HPDE6-E6E7 (cell line): ENCODE measurements at regions not wholly inside any gene's neighbourhood (a gene's known extent, or its start where the extent isn't known, plus 50 kb on each side); places are given as distances from the start of the nearest gene placed in this dataset.

ENCODE experiments used
- DNase-seq: peaks from one replicate; pipeline ENCODE4 v3.0.0; 2011; ENCODE audit warnings: missing footprints; ENCODE audit errors: extremely low spot score

DNA sequence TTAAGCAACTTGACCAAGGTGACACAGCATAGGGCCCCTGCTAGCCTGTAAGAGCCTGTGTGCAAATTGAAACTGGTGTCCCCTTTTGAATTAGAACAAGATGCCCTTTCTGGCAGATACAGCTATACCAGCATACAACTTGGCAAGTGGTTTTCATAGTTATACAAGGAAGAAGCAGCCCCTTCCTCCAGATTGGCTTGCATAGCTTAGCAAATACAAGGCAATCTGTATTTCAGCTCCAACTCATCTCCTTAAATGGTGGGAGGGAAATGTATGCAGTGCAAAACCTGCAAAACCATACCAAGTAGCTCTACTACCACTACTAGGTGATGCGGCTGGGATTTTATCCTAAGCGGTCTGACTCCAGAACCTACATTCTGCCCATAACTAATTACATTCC is 427.1 kb downstream of the HAPSTR1 start:
- no peak for DNase-seq

DNA sequence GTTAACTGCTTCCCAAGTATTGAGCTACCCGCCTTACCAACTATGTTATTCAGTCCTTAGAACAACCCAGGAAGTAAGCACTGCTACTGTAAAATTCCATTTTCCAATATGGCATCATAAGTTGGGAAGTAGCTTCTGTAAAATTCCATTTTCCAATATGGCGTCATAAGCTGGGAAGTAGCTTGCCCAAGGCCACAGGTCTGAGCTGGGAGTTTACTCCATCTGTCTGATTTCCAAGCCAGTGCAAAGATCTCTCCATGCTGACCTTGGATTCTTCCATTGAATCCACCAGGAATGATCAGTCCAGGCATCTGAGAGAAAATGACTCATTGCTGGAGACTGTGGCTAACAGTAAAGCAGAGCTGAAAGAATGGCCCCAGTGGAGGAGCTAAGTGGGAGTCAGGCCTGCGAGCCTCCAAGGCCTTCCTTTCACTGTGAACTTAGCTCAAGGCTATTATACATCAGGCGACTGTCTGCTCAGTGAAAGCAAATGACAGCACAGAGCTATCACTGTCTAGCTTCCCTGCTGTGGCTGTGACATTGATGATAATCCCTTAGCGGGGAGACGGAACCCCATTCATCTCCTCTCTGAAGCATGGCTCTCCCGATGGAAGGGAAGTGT is 430.4 kb downstream of the HAPSTR1 start:
- no peak for DNase-seq

DNA sequence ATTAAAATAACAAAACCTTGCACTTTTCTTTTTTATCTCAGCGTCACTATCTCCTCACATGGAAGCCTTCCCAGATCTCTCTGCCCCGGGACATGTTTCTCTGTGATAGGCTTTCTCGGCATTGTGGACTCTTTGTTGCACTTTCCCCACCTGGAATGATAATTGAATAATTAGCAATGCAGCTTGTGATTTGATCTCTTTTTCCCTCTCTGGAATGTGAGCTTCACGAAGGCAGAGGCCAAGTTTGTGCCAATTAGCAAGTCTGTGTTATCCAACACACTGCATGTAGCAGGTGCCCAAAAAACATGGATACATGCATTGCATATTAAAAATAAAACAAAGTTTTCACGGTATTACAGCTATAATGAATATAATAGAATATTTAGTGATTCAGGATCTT is 431.2 kb downstream of the HAPSTR1 start:
- no peak for DNase-seq

DNA sequence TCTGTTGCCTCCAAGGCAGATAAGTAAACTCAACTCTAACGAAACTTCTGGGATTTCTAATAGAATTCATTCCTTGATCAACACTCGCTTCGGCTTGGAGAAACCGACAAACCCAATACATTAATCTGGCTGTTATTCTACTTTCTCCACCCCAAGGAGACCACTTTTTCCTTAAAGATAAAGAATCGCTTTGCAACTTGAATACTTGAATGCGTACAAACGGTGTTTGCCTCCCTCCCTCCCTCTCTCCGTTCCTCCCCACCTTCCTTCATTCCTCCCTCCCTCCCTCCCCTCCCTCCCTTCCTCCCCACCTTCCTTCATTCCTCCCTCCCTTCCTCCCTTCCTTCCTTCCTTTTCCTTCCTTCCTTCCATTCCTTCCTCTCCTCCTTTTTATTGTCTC is 432.6 kb downstream of the HAPSTR1 start:
- DNase-seq, result no peak

DNA sequence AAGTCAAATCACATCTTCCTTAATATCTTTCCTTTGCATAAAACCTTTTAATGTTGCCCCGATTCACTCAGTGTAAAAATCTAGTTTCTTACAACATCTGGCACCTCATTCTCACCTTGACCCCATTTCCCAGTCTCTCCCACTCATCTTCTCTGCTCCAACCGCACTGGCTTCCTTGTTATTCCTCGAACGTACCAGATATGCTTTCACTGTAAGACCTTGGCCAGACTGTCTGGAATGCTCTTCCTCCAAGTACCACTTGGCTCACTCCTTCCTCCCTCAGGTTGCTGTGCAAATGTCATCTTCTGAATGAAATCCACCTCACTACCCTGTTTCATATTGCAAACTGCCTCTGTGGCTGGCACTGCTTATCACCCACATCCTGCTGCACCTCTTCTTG is 433.6 kb downstream of the HAPSTR1 start:
- no peak for DNase-seq

DNA sequence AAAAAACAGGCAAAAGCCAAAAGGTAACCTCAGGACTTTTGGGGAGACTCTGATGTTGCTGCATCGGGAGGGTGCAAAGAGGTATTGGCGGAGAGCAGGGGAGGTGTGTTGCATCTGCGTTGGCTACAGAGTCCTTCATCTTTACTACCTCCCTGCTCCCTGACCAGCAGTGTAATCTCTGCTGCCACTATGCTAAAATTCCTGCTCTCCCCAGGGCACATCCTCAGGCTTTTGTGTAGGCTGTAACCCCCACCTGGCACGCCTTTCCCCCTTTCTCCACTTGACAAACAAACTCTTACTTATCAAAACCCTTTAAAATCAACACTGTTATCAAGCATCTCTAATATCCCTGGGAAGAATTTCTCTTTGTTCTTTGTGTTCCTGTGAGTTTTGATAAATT is 435.3 kb downstream of the HAPSTR1 start:
- no peak for DNase-seq

DNA sequence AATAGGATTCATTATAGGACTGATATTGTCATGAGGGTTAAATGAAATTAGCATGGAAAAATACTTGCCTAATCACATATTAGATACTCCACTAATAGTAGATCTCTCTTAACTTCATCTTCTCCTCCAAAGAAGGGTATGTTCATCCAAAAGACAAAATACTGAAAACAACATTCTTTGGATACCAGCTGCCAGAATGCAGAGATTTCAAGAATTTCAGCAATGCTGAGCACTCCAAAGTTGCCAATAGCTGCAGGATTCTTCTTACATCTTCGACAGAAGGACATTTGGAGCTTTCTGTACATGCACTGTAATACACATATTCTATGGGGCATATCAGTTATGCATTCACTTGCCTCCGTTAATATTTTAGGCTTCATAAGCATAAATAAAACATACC is 436.5 kb downstream of the HAPSTR1 start:
- no peak for DNase-seq

DNA sequence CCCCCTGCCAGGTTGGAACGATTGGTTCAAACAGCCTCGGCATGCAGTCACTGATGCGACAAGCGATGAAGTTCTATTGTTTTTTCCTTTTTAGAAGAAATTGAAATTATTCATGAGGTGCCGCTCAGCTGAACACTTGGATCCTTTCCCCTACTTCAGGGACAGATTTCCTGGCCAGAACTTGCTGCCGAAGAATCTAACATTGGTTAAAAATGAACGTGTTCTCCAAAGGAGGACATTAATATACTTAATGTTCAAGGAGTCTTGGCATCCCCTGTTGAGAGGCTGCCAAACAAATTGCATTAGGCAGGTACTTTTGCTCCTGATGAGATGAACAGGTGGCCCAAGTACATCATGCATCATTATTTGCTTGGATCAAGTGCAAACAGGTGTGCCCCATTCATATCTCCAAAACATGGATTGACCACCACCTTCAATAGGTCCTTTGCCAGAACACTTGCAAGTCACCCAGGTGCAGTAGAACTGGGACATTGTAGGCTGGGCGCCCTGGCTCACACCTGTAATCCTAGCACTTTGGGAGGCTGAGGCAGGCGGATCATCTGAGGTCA is 437.2 kb downstream of the HAPSTR1 start:
- DNase-seq, result no peak

DNA sequence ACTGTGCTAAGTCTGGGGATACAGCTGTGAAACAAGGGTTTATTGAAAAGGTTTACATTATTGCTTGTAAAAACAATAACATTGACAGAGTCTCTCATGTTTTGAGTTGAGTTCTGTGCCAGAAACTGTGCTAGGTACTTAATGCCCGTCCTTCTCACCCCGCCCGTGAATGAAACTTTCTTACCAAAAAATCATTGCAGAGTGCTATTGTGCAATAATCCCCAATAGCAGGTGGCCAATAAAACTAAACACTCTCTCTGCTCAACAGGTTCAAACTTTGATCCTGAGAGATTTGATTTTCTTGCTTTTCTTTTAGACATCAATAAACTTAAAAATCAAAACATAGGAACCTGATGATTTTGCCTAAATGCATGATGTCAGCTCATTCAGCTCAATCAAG is 441.6 kb downstream of the HAPSTR1 start:
- DNase-seq, result no peak

DNA sequence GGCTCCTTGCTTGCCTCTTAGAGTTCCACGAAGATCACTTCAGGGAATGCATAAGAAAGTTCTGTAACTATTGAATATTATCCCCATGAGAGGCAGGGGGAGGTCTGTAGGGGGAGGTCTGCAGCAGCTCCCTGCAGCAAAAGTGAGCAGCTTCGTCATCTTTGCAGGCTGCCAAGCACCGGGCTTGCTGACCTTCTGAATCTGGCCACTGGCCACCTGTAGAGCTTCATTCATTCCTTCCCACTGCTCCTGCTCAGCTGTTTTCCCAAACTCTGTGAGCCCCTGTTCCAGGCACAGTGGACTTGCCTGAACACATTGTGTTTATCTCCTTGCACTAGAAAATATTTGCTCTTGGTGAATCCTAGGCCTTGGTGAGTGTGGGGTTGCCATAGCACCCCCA is 443.3 kb downstream of the HAPSTR1 start:
- no peak for DNase-seq

DNA sequence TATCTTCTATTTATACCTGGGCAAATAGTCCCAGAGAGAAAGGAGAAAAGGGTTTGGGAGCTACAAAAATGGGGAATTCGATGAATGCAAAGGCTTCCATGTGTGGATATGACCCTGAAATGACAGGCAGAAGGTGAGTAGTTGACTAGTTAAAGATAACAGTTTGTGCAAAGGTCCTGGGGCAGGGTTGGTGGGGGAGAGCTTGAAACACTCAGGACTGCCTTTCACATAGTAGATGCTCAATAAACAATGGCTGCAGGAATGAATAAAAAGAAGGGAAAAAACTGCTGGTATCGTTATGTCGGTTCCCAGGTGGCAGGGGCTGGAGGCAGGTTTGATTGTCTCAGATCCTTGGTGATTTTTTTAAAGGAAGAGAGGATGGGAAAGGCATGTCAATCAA is 445.5 kb downstream of the HAPSTR1 start:
- DNase-seq, result no peak

DNA sequence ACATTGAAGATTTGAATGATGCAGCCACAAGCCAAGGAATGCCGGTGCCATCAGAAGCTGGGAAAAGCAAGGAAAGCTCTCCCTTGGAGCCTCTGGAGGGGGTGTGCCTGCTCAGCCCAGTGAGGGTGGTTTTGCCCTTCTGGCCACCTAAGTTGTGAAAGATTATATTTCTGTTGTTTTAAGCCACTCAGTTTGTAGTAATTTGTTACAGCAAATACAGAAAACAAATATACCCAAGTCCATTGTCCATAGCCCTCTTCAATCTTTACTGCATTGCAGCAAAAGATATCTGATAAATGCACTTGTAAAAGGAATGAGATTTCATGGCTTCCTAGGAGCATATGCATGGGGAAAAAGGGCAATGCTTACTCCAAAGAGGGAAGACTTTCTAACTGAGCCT is 447.9 kb downstream of the HAPSTR1 start:
- no peak for DNase-seq

DNA sequence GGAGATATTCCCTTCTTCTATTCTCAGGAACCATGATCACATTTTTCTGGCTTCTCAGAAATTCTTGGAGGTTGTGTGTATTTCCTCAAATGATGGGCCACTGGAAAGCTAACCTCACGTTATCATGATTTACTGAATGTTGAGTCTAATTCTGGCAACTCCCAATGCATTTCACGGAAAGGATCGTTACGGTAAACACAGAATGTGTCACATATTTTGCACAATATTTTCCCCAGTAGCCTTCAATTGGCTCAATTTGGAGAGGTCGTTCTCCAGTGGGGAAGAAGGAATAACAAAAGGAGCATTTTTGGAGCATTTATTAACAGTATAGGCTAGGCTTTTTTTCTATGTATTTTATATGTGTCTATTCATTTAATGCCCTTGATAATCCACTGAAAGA is 450.3 kb downstream of the HAPSTR1 start:
- no peak for DNase-seq

DNA sequence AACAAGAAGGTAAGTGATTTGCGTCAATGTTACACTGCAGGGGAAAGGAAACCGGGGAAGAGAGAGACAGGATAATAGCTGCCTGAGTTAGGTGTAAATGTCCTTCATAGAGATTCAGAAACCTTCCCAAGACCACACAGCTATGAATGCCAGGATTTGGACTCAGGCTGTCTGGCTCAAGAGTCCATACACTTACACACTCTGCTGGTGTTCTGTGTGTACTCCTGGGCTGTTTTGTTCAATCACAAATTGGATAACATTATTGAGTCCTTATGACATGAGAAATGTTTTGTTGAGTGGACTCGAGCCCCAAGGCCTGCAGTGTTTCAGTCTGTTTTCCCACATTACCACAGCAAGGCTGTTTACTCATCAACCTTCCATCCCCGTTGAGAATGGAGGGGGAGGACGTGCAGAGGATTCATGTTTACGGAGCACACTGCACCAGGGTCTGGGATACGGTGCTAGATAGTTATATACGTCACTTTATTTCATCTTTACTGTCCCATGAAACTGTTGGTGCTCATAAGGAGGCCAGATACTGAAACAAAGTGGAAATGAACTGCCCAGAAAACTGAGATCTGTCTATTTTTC is 450.8 kb downstream of the HAPSTR1 start:
- no peak for DNase-seq

DNA sequence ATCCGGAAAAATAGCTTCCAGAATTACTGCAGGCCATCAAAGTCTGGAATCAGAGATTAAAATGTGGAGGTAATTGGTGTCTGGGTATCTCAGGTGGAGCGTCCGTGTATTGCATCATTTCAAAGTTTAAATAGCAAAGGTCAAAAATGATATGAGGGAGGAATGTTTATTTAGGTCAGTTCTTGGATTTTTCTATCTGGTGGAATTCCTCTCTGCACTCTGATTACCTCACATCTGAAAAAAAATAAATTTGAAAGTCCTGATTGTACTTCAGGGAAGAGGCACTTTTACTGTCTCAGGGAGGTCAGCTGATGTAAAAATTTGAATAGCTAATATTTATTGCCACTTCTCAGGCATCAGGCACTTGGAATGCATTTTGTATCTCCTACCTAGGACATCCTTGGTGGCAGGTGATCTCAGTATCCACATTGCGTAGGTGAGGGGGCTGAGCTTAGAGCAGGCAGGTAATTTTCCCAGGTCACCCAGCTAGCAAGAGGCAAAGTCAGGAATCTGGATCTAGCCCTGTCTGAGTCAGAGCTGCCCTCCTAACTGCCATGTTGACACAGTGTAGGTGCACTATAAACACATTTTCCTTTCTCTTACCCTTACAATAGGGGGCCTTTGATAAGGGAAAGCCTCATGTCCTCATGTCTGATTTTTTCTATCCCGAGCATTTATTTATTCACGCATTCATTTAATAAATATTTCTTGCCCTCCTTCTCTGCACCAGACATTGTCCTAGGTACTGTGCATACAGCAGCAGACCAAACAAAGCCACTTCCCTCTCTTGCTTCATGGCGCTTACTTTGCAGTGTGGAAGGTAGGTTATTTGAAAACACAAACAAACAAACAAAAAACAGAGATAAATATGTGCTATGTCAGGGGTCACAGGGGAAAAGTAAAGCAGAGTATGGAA is 454.3 kb downstream of the HAPSTR1 start:
- DNase-seq, result no peak

DNA sequence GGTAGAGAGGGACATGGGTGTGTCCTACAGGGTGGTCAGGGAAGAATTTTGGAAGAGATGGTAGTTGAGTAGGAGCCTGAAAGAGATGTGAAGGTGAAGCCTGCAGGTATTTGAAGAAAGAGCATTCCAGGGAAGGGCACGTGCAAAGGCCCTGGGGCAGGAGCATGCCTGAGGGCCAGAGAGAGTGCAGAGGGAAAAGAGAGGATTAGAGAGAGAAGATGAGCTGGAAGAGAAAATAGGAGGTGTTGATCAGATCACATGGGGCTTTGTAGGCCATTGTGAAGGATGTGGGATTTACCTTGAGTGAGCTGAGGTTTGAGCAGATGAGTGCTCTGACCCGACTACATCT is 455.0 kb downstream of the HAPSTR1 start:
- no peak for DNase-seq

DNA sequence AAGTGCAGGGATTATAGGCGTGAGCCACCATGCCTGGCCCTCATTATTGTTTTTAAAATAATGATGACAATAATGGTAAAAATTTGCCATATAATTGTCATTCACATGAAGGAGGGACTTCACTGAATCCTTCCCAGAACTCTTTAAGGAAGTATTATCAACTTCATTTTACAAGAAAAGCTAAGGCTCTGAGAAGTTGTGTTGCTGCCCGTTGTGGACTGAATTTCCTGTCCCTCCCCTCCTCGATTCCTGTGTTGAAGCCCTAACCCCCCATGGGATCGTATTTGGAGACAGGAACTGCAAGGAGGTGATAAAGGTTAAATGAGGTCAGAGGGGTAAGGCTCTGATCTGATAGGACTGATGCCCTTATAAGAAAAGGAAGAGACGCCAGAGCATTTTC is 458.0 kb downstream of the HAPSTR1 start:
- no peak for DNase-seq

DNA sequence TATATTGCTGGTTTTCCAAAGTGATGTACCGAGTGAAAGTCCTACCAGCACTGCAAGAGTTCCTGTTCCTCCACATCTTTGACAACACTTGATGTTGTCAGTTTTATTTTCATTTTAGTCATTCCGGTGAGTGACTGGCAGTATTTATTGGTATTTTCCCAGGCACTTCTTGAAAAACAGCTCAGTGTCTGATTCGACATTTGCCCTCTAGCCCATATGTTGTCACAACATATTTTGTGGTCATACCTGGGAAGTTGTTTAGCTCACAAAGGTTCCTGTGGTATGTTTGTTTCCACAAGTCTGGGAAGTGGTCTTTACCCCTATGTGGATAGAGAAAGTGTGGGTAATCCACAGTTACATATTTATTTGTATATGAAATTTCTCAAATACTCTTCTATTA is 463.6 kb downstream of the HAPSTR1 start:
- DNase-seq, result no peak

DNA sequence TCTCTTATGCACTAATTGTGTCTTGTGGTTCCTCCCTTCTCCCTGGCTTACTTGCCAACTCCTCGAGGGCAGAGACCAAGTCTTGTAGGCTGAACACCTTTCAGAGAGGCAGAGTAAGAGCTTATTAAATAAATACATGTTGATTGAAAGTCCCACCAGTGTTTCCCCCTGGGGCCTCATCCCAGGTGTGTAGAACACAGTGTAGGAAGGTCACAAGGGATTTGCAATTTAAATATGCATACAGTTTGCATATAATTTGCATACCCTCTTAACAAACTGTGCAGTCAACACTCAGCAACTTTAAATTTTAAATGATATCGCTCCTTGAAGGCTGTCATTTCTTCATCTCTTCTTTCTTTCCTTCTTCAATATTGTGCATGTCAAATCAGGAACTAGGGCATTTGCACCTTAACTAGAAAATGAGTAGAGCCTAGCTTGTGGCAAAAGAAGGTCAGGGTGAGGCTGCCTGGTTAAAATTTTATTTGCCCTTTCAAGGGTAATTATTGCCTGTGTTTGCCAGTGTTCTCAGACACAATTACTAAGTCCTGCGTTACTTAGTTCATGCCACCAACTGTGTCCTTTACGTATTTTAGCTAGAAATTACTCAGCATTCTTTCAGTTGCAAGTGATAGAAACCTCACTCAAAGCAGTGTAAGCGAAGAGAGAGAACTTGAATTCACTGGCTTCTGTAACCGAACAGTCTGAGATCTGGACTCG is 465.7 kb downstream of the HAPSTR1 start:
- DNase-seq, result no peak

DNA sequence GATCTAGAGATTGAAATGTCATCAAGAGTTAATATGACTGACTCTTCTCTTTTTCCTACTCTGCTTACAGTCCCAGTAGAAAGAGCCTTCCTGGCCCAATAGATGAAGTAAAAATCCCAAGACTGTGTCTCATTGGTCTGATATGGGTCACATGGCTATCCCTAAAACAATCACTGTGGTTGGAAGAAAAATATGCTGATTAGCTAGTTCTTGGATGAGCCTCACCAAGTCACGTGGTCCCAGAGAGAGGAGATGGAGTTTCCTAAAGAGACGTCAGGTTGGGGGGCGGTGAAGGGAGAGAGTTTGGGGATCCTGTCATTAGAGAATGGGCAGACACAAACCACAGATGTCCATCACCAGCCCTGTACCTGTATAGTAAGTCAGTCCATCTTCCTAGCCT is 466.3 kb downstream of the HAPSTR1 start:
- no peak for DNase-seq

DNA sequence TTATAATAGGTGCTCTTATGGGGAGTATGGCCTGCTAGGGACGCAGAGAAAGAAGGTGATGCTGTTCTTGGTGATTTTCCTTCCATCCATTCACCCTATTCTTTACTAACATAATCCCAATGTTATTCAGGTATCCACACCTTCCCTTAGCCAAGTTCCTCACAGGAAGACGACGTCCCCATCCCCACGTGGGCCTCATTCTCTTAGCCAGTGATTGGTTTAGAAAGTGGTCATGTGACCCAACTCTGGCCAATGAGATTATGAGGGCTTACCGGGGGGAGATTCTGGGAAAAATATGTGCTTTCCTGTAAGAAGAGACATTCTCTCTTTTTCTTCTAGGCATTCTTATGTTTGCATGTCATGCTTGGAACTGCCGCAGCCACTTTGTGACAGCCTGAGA is 474.7 kb downstream of the HAPSTR1 start:
- DNase-seq, result no peak

DNA sequence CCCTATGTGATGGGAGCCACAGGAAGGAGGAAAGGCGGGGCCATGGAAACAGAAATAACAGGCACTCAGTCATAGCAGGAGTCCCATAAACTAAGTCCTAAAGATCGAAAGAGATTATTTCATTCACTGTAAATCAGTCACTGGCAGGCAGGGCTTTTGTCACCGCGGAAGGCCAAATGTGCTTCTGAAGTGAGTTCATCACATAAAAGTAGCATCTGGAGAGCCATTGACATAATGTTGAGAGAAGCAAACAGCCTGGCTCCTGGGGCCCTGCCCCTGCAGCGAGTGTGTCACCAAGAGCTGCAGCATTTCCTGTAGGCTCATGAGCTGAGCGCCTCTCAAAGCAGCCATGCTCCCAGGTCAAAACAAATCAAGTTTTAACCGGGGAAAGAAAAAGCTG is 476.2 kb downstream of the HAPSTR1 start:
- no peak for DNase-seq
